ENCODE measurements at regions not wholly inside any gene's neighbourhood (a gene's known extent, or its start where the extent isn't known, plus 50 kb on each side); places are given as distances from the start of the nearest gene placed in this dataset.

- TF ChIP-seq, protein P1, sequence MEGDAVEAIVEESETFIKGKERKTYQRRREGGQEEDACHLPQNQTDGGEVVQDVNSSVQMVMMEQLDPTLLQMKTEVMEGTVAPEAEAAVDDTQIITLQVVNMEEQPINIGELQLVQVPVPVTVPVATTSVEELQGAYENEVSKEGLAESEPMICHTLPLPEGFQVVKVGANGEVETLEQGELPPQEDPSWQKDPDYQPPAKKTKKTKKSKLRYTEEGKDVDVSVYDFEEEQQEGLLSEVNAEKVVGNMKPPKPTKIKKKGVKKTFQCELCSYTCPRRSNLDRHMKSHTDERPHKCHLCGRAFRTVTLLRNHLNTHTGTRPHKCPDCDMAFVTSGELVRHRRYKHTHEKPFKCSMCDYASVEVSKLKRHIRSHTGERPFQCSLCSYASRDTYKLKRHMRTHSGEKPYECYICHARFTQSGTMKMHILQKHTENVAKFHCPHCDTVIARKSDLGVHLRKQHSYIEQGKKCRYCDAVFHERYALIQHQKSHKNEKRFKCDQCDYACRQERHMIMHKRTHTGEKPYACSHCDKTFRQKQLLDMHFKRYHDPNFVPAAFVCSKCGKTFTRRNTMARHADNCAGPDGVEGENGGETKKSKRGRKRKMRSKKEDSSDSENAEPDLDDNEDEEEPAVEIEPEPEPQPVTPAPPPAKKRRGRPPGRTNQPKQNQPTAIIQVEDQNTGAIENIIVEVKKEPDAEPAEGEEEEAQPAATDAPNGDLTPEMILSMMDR (IDR thresholded peaks at IDR 0.05; ENCODE audit: poor library complexity), result no peak
- TF ChIP-seq EZH2phosphoT487 (IDR thresholded peaks at IDR 0.05; ENCODE audit: low read depth, severe bottlenecking, unreplicated experiment) (no peak), EZH2 (IDR thresholded peaks at IDR 0.05; ENCODE audit: borderline replicate concordance) (no peak)
These were observed 1225.3 kb downstream of the SUCLG1 start for GRCh38 chr2:83233781-83234180.
